Peyer's patch (tissue), 4 donors: ENCODE measurements at regions not wholly inside any gene's neighbourhood (a gene's known extent, or its start where the extent isn't known, plus 50 kb on each side); places are given as distances from the start of the nearest gene placed in this dataset.

Source experiments
- CTCF ChIP-seq, 6 experiments: fragments of 450-650 bp in 4 of 6; fragments of 200-600 bp in 2 of 6; sonication (generic) in 1 of 6; IDR thresholded peaks; one replicate each; pipeline ENCODE4 v1.5.1; 2017 to 2019; ENCODE audit warnings: antibody characterized with exemption in 6 of 6, mild to moderate bottlenecking in 3 of 6, moderate library complexity in 1 of 6
- POLR2A ChIP-seq, 2 donors: fragments of 450-650 bp; IDR thresholded peaks; one replicate each; pipeline ENCODE4 v1.5.1; 2017; ENCODE audit warnings: antibody characterized with exemption in 2 of 2, mild to moderate bottlenecking in 2 of 2, moderate library complexity in 2 of 2

GRCh38 chr17:77884967-77885641 lies 73.4 kb upstream of the TNRC6C start:
- TF ChIP-seq CTCF (IDR thresholded peaks at IDR 0.05) (no peak), POLR2A (IDR thresholded peaks at IDR 0.05) (no peak)
